Small intestine (tissue), 7 donors: ENCODE measurements at regions not wholly inside any gene's neighbourhood (a gene's known extent, or its start where the extent isn't known, plus 50 kb on each side); places are given as distances from the start of the nearest gene placed in this dataset.

Experiments
- DNase-seq, 2 donors: peaks; one replicate each; pipeline versions ENCODE4 v3.0.0 to v3.0.0-alpha.2; 2013
- FAIRE-seq: peaks from 2 replicates; lab custom pipeline; 2012; peaks lifted over from hg19 to GRCh38; lab: Jason Lieb, UNC
- H3K27ac ChIP-seq, 3 donors: one replicate each; pipeline ENCODE4 v1.5.1; 2013; ENCODE audit warnings: low read length in 2 of 3, mild to moderate bottlenecking in 2 of 3, control low read depth in 1 of 3, inconsistent platforms in 1 of 3, low read depth in 1 of 3, moderate library complexity in 1 of 3
- H3K27me3 ChIP-seq, 3 donors: one replicate each; pipeline ENCODE4 v1.6.1; 2013; ENCODE audit warnings: low read length in 3 of 3, inconsistent platforms in 1 of 3; ENCODE audit not compliant: control insufficient read depth in 3 of 3, insufficient read depth in 3 of 3
- H3K36me3 ChIP-seq, 3 donors: one replicate each; pipeline ENCODE4 v1.6.1; 2013; ENCODE audit warnings: low read length in 3 of 3, inconsistent platforms in 1 of 3, low read depth in 1 of 3, mild to moderate bottlenecking in 1 of 3, moderate library complexity in 1 of 3; ENCODE audit not compliant: control insufficient read depth in 3 of 3, insufficient read depth in 2 of 3
- H3K4me1 ChIP-seq, 3 donors: one replicate each; pipeline ENCODE4 v1.6.1; 2013; ENCODE audit warnings: low read length in 2 of 3, inconsistent platforms in 1 of 3, low read depth in 1 of 3, mild to moderate bottlenecking in 1 of 3, moderate library complexity in 1 of 3; ENCODE audit not compliant: control insufficient read depth in 3 of 3, insufficient read depth in 2 of 3
- H3K4me3 ChIP-seq, 3 donors: one replicate each; pipeline ENCODE4 v1.5.1; 2013; ENCODE audit warnings: low read length in 3 of 3, control low read depth in 1 of 3, inconsistent platforms in 1 of 3, low read depth in 1 of 3, mild to moderate bottlenecking in 1 of 3, moderate library complexity in 1 of 3
- H3K9me3 ChIP-seq, 2 donors: one replicate each; pipeline ENCODE4 v1.6.1; 2013; ENCODE audit warnings: low read depth in 1 of 2, low read length in 1 of 2; ENCODE audit not compliant: control insufficient read depth in 2 of 2, insufficient read depth in 1 of 2
- WGBS, 3 donors: extraction: QIAGEN DNeasy Blood & Tissue Kit; methylation state at CpG; one replicate each; pipeline ENCODE4 v1.1.7; 2013; 5-methylcytosine and 5-hydroxymethylcytosine counted together
- donor health status: healthy with polysubstance abuse.
- donor health status: control.
- donor health status: control.
- donor health status: Bipolar disorder and iron deficiency.
- donor health status: healthy.

DNA sequence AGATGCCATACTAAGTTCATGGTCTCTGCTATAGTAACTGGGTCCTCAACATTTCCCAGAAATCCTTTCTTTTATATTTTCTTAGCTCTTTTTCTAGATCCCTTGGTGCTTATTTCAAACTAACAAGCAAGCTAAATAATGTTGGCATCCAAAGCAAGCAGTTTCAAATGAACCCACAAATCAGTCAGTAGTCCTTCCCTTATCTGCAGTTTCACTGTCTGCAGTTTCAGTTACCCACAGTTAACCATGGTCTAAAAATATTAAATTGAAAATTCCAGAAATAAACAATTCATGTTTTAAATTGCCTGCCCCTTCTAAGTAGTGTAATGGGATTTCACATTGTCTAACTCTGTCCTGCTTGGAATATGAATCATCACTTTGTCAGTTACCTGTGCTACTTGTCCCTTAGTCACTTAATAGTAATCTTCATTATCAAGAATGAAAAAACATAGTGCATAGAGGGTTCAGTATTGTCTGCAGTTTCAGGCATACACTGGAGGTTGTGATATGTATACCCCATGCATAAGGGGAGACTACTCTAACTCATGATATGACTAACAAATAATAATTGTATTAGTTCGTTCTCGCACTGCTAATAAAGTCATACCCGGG is 633.7 kb downstream of the MECOM start:
- WGBS, 3 donors = 94 to 99% (median 95%) methylated on average over 3 of the region's 3 CpGs
- Histone ChIP-seq H3K27ac (no peak overlapping the region), H3K27me3 (peaks cover 0 to 2% (median 0%) of the 10 kb centered on the region in 3 donors), H3K4me1 (no peaks in the 10 kb centered on the region), H3K9me3 (no peaks in the 10 kb centered on the region), H3K4me3 (no peak overlapping the region), H3K36me3 (no peaks in the 10 kb centered on the region)
- DNase-seq = no peak
- no peak for FAIRE-seq

DNA sequence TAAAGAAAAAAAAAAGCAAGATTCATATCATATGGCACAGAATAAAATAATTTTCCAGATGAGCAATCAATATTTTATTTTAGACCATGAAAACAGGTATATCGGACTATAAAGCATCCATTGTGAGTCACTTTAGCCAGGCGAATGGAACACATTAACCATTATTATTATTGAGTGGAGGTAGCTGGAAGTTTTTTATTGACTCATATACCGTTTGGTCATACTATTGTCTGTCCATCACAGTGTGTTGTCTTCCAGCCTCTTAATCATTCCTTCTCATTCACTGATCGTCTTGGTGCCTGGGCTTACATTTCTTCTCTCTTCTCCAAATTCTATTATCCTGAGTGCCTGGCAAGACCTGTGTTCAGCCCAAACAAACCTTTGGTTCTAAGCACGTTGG is 634.8 kb downstream of the MECOM start:
- Histone ChIP-seq H3K9me3 (no peaks in the 10 kb centered on the region), H3K4me1 (no peaks in the 10 kb centered on the region), H3K27ac (no peak overlapping the region), H3K4me3 (no peak overlapping the region), H3K36me3 (no peaks in the 10 kb centered on the region), H3K27me3 (no peaks in the 10 kb centered on the region)
- DNase-seq = no peak
- 81 to 93% (median 89%) methylated on average over 5 of the region's 5 CpGs for WGBS, 3 donors
- FAIRE-seq = no peak

DNA sequence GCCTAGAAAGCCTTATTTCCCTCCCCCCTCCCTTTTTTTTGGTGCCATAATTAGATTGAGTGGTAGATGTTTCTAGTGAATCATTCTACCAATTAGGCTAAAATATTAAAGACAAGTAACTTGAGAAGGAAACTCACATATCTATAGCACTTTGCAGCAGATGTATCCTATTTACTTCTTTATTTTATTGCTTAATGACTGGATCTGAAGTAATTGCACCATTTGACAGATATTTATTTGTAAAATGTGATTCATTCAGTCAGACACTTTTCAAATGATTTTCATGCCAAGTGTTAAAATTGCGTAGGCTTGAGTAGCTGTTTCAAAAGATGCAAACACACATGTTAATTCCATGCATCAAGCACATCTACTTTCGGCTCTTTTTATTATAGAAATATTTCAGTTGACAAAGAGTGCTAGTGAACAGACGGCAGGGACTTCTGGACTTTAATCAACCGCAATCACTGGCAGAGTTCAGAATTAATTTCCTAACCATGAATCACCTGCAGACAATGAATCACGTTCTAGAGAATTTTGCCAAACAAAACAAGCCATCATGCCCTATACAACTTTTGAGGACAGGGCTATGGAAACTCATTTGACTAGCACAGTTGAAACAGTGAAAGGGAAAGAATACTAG is 636.8 kb downstream of the MECOM start:
- DNase-seq = peak; percentile 28 to 87
- H3K9me3 ChIP-seq = no peaks in the 10 kb centered on the region
- no peak for FAIRE-seq
- H3K4me1 ChIP-seq = no peaks in the 10 kb centered on the region
- WGBS, 3 donors = 10 to 34% (median 31%) methylated on average over 5 of the region's 5 CpGs
- no peak overlapping the region for H3K27ac ChIP-seq
- H3K4me3 ChIP-seq = no peak overlapping the region
- H3K27me3 ChIP-seq = no peaks in the 10 kb centered on the region
- H3K36me3 ChIP-seq = no peaks in the 10 kb centered on the region

DNA sequence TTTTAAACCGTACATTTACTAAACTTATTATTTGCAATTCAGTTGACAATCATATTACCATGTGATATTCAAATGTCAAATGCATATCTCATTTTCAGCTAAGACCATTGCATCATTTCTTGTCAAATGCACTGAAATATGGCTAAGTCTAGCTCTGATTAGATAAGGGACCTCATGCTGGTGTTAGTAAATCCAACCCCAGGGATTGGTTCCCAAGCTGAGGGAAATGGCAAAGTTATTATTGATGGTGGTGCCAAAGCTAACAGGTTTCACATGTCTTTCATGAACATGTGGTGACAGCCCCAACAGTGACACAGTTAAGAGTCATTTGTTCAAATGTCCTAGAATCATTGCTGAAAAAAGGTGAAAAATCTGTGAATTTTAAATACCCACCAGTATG is 641.1 kb downstream of the MECOM start:
- H3K27me3 ChIP-seq = no peaks in the 10 kb centered on the region
- no peak overlapping the region for H3K4me3 ChIP-seq
- no peak for DNase-seq
- no peaks in the 10 kb centered on the region for H3K4me1 ChIP-seq
- FAIRE-seq = no peak
- H3K9me3 ChIP-seq = no peaks in the 10 kb centered on the region
- H3K36me3 ChIP-seq = no peaks in the 10 kb centered on the region
- H3K27ac ChIP-seq = no peak overlapping the region
- WGBS, 3 donors = 91 to 95% (median 92%) methylated on average over 1 of the region's 1 CpG

DNA sequence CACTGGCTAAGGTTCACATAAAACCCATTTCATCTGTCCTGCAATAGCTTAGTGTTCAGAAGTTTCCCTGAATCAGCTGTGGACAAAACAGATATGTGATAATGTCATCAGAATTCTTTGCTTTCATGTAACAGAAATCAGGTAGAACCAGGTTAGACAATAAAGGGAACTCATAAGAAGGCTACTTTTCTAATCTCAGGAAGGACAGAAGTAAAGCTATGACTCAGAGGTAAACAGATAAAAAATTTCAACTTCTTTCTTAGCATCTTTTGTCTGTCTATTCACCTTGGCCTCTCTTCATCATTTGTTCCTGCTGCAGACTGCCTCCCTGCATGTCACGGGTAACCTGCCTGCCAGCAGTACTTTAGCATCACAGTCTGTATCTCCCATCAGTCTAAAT is 643.1 kb downstream of the MECOM start:
- 93 to 100% methylated on average over 1 of the region's 1 CpG; no CpG with 5 or more reads in 1 of the 3 donors for WGBS, 3 donors
- H3K36me3 ChIP-seq = no peaks in the 10 kb centered on the region
- no peaks in the 10 kb centered on the region for H3K9me3 ChIP-seq
- no peak overlapping the region for H3K4me3 ChIP-seq
- FAIRE-seq = no peak
- H3K27ac ChIP-seq = no peak overlapping the region
- DNase-seq = no peak
- no peaks in the 10 kb centered on the region for H3K27me3 ChIP-seq
- H3K4me1 ChIP-seq = no peaks in the 10 kb centered on the region

DNA sequence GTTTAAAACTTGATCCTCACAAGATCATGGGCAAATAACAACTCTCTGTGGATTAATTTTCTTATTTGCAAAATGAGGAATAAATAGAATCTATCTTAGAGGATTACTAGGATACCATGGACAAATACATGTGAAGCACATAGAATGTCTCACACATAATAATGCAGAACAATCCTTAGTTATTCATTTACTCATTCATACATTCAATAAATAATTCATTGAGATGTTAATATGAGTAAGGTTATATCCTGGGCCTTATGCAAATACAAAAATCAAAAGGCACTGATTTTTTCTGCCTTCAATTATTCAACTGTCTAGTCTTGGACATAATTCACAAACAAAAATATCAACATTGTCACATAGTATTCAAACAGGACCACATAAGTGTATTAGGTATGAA is 654.1 kb downstream of the MECOM start:
- no peaks in the 10 kb centered on the region for H3K36me3 ChIP-seq
- no peaks in the 10 kb centered on the region for H3K9me3 ChIP-seq
- no peaks in the 10 kb centered on the region for H3K4me1 ChIP-seq
- FAIRE-seq (no peak), DNase-seq (no peak)
- peaks cover 0 to 2% (median 0%) of the 10 kb centered on the region in 3 donors for H3K27me3 ChIP-seq
- no peak overlapping the region for H3K27ac ChIP-seq
- H3K4me3 ChIP-seq = no peak overlapping the region

DNA sequence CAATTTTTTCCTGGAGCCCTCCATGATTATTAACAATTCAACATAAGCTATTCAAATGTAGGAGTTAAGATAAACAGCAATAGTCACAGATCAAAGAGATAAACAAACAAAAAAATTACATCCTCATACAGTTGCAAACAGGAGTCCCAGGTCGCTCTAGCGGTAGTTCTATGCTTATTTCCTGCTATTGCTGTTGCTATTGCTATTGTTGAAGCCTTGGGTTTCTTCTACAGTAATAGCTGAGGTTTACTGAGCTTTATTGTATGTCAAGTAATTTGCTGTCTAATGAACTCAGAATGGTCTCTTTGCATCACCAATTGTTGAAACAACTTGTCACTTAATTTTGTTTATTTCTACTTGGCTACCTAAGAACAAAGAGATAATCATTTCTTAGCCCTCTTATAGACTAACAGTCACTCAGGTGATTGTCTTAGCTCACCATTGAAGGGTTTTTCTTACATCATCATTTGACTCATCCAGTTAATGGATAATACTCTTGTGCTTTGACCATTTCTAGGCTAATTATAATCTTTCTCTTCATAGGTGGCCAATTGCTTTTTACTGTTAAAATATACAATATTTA is 654.6 kb downstream of the MECOM start:
- Histone ChIP-seq H3K4me3 (no peak overlapping the region), H3K9me3 (no peaks in the 10 kb centered on the region), H3K4me1 (no peaks in the 10 kb centered on the region), H3K27me3 (peaks cover 0 to 2% (median 0%) of the 10 kb centered on the region in 3 donors), H3K27ac (no peak overlapping the region), H3K36me3 (no peaks in the 10 kb centered on the region)
- DNase-seq (no peak), FAIRE-seq (no peak)
- WGBS, 3 donors = 26 to 54% (median 31%) methylated on average over 2 of the region's 2 CpGs

DNA sequence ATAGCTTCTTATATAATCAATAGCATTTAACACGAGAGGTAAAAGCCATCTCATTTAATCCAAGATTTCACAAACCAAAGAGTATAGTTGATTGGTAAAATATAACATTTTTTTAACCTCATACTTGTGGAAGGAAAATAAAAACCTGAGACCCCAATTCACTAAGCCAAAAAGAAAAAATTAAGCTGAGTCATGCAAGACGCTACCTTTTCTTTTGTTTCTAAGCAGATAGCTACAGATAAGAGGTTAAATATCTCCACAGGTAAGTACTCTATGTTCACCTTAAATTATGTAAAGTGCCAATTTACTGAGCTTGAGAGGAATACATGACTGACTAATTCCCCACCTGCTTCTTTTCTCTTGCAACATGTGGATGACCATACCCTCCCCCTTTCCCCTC is 656.4 kb downstream of the MECOM start:
- FAIRE-seq (no peak), DNase-seq (no peak)
- no peaks in the 10 kb centered on the region for H3K4me1 ChIP-seq
- H3K36me3 ChIP-seq = no peaks in the 10 kb centered on the region
- H3K27me3 ChIP-seq = no peaks in the 10 kb centered on the region
- H3K9me3 ChIP-seq = no peaks in the 10 kb centered on the region
- no peak overlapping the region for H3K27ac ChIP-seq
- 75 to 82% (median 80%) methylated on average over 2 of the region's 2 CpGs for WGBS, 3 donors
- no peak overlapping the region for H3K4me3 ChIP-seq
